Activated naive CD8-positive, alpha-beta T cell treated with anti-CD3 and anti-CD28 coated beads, Interleukin-2, amount 50 U/mL, for 16 hours (primary cell): ENCODE measurements at regions not wholly inside any gene's neighbourhood (a gene's known extent, or its start where the extent isn't known, plus 50 kb on each side); places are given as distances from the start of the nearest gene placed in this dataset.
"Not testable (repeated sequence)": the region's sequence is repeated elsewhere in the genome, so short reads cannot be mapped to it uniquely, and the experiment has no call there.

ENCODE experiments used
- DNase-seq: peaks from one replicate; pipeline ENCODE4 v3.0.0-alpha.2; 2020; ENCODE audit warnings: low read depth, low spot score

- no peak for DNase-seq
These were observed 410.5 kb downstream of the TMEM38B start for GRCh38 chr9:106104887-106105286.

DNA sequence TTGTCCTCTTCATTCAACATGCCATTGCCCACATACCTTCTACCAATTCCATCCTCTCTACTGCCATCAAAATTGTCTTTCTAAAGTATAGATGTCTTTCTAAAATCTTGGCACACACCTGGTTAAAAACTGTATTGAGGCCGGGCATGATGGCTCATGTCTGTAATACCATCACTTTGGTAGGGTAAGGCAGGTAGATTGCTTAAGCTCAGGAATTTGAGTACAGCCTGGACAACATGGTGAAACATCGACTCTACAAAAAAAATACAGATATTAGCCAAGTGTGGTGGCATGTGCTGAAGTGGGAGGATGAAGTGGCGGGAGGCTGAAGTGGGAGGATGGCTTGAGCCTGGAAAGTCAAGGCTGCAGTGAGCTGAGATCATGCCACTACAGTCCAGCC is 412.1 kb downstream of the TMEM38B start:
- DNase-seq, result no peak

DNA sequence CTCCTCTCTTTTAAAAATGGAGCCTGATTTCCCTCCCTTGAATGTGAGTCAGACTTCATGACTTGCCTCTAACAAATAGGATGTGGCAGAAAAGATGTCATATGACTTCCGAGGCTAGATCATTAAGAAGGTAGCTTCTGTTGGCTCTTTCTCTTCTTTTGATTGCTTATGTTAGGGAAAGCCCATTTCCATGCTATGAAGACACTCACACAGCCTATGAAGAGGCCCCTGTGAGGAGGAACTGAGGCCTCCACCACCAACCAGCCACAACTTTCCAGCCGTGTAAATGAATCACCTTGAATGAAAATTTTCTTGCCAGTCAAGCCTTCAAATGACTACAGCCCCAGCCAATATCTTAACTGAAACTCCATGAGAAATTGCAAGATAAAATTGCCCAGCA is 413.4 kb downstream of the TMEM38B start:
- no peak for DNase-seq

- DNase-seq, result not testable (repeated sequence)
These were observed 415.4 kb downstream of the TMEM38B start for GRCh38 chr9:106109706-106110105.

GRCh38 chr9:106110483-106110882 is 416.1 kb downstream of the TMEM38B start:
- DNase-seq, result no peak

GRCh38 chr9:106111039-106111730 is 416.8 kb downstream of the TMEM38B start:
- no peak for DNase-seq

DNA sequence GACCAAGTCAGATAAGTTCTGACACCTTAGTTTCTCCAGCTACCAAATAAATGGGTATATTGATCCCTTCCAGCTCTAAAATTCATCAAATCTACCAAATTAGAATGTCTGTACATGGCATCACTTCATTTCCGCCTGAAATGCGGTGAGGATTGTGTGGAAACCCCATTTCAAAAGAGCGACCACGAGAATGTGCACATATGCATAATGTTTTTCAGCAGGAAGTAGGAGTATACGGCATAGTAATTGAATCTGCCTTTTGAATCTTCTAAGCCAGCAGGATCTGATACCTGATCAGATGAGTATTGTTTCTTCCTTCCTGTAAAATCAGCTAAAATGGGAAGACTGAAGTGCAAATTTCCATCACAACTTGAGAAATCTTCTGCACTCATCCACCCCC is 418.6 kb downstream of the TMEM38B start:
- no peak for DNase-seq

DNA sequence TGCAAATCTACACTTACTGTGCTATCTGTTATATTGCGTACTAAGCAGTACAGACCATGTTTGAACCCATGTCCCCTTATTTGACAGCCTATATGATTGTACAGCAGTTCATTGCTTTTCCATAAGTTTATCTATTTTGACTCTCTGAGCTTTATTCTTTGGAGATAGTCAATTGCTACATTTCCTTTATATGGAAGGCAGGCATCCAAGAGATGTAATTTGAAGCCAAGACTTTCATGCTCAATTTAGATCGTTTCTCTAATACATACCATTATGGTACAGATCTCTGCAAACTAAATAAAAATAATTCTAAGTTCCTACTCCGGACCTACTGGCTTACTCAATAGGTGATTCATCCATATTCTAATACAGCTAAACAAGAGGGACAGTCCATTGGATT is 424.8 kb downstream of the TMEM38B start:
- DNase-seq, result no peak

GRCh38 chr9:106120071-106120470 is 425.7 kb downstream of the TMEM38B start:
- no peak for DNase-seq

GRCh38 chr9:106127776-106128175 is 433.4 kb downstream of the TMEM38B start:
- no peak for DNase-seq

DNA sequence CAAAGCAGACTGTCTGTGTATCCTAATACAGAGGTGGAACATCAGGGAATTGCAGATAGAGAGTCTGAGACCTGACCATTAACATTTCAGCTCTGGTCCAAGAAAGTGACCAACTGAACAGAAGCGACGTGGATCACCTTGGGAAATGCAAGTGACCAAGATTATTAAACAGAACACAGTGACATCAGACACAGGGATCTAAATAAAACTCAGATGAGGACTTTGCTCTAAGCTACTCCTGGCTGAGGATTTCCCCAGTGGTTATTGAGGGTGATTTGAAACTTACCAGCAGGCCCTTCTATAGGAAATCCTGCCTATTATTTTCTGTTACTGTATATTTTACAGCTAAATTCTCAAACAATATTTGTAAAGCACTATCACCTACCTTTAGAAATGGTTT is 436.0 kb downstream of the TMEM38B start:
- DNase-seq, result no peak

GRCh38 chr9:106143781-106144180 is 449.4 kb downstream of the TMEM38B start:
- no peak for DNase-seq

GRCh38 chr9:106146066-106146840 is 451.9 kb downstream of the TMEM38B start:
- no peak for DNase-seq

DNA sequence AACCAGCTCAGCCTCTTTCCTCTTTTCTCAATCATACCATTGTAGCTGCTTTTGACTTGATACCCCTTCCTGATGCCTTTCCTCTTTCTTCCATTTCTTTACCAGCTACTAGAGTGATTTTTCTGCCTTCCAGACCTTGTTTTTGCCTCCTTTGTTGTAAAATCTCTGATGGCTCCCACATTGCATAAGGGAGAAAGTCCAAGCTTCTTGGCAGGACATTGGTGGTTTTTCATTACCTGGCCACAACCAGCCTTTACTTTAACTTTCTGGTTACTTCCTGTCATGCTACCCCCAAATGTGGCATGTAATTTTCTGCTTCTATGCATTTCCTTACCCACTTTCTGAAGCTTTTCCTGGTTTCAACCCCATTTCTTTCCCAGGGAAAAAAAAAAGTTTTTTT is 452.5 kb downstream of the TMEM38B start:
- DNase-seq, result no peak

DNA sequence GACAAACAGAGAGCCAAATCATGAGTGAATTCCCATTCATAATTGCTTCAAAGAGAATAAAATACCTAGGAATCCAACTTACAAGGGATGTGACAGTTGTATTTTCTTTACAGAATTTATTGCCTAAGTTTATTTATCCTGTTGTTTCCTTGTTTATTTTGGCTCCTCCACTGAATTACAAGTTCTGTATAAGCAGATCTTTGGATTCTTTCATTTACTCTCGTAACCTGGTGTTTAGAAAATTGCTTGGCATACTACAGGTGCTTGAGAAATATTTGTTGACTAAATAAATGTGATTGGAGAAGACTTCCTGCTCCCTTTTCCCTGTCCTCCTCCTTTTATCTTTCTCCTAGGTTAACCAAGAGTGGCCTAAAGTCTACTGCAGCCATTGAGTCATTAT is 455.6 kb downstream of the TMEM38B start:
- no peak for DNase-seq

DNA sequence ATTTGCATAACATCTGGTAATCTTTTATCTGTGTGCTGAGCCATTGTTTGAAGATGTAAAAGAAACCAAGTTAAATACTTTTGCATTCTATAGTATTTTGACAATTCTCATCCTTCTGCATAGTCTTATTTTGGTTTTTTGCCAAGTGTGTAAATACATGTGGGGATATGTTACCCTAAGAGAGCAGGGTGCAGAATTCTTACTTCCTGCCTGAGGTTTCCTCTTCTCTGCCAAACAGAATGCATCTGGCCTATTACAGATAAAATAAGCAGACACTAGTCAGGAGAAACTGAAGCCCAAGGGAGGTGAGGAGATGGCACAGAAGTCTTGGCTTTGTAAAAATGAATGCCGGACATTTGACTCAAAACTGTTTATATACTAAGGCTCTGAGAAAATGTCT is 462.1 kb downstream of the TMEM38B start:
- no peak for DNase-seq

DNA sequence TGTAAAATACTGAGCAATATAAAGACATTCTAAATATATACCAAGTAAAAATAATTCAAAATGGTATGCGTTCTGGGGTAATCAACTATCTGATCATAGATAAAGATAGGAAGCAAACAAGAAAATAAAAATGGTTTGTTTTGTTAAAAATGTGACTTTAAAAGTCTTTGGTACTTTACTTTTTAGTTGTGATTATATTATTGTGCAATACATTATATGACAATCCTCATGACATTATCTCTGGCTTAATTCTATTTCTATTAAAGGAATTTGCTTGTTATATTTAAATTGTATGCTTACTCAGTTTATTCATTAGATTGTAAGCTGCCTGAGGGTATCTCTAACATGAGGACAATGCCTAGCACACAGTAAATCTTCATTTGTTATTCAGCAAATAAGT is 477.9 kb downstream of the TMEM38B start:
- no peak for DNase-seq

DNA sequence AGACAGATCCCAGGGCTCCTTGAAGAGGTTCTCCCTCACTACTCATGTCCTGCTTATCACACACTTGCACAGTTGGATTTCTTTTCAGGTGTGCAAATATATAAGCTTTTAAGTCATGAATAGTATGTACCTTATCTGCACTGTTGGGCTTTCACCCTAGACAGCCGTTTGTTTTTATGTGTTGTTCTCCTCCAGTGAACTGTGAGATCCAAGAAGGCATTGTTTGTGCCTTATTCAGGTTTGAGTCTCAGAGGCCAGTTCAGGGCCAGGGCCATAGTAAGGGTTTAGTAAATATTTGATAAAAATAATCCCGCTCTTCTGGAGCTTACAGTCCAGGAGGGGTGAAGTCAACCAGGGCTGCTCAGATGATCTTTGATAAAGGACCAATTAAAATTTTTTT is 480.0 kb downstream of the TMEM38B start:
- DNase-seq, result no peak

DNA sequence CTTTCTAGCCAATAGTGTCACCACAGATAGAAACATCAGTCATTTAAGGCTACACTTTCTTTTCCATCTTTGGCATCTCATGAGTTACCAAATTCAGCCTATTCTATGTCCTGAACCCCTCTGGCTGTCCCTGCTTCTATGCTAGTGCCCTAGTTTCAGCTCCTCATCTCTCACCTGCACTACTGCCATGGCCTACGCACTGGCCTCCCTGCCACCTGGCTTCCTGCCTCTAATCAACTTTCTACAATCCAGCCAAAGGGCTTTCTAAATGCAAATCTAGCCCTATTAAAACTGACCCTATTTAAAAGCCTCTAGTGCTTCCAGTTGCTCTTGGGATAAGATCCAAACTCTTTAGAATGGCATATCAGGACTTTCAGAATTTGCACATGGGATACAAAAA is 482.9 kb downstream of the TMEM38B start:
- DNase-seq, result no peak

GRCh38 chr9:106179191-106179590 is 484.9 kb downstream of the TMEM38B start:
- DNase-seq, result no peak

DNA sequence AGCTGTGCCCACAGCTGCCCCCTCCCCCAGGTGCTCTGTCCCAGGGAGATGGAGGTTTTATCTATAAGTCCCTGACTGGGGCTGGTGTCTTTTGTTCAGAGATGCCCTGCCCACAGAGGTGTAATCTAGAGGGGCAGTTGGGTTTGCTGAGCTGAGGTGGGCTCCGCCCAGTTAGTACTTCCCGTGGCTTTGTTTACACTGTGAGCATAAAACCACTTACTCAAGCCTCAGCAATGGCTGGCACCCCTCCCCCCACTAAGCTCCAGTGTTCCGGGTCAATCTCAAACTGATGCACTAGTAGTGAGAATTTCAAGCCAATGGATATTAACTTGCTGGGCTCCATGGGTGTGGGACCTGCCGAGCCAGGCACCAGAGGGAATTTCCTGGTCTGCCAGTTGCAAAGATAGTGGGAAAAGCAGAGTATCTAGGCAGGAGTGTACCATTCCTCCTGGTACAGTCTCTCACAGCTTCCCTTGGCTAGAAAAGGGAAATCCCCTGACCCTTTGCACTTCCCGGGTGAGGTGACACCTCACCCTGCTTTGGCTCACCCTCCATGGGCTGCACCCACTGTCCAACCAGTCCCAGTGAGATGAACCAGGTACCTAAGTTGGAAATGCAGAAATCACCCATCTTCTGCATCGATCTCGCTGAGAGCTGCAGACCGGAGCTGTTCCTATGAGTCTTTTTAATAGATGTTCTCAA is 509.6 kb downstream of the TMEM38B start:
- DNase-seq, result not testable (repeated sequence)

DNA sequence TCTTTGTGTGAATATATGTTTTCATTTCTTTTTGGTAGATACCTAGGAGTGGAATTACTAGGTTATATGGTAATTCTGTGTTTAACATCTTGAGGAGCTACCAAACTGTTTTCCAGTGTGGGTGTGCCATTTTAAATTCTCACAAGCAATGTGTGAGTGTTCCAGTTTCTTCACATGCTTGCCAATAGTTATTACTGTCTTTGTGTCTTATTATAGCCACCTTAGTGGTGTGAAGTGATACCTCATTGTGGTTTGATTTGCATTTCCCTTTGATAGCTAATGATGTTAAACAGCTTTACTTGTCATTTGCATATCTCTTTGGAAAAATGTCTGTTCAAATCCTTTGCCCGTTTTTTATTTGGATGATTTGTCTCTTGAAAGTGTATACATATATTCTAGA is 513.0 kb downstream of the TMEM38B start:
- DNase-seq, result no peak

GRCh38 chr9:106218427-106218826 is 524.1 kb downstream of the TMEM38B start:
- no peak for DNase-seq
